Keratinocyte (primary cell): ENCODE measurements at regions not wholly inside any gene's neighbourhood (a gene's known extent, or its start where the extent isn't known, plus 50 kb on each side); places are given as distances from the start of the nearest gene placed in this dataset.

Source experiments
- EZH2 ChIP-seq: IDR thresholded peaks from one replicate; pipeline ENCODE4 v1.6.1; 2012; ENCODE audit warnings: inconsistent platforms, mild to moderate bottlenecking, low read length, moderate library complexity
- TF ChIP-seq, protein P1 (sequence below), 3 experiments: IDR thresholded peaks in 1 of 3; conservative IDR thresholded peaks in 1 of 3; optimal IDR thresholded peaks in 1 of 3; 2 replicates in 2 of 3; 3 replicates in 1 of 3; pipeline versions ENCODE3 to v1.5.1; 2011; ENCODE audit warnings: low read length in 3 of 3, mild to moderate bottlenecking in 3 of 3, moderate library complexity in 2 of 3, control low read depth in 1 of 3, inconsistent platforms in 1 of 3; ENCODE audit not compliant: insufficient read depth in 2 of 3; ENCODE audit errors: extremely low read depth in 1 of 3

DNA sequence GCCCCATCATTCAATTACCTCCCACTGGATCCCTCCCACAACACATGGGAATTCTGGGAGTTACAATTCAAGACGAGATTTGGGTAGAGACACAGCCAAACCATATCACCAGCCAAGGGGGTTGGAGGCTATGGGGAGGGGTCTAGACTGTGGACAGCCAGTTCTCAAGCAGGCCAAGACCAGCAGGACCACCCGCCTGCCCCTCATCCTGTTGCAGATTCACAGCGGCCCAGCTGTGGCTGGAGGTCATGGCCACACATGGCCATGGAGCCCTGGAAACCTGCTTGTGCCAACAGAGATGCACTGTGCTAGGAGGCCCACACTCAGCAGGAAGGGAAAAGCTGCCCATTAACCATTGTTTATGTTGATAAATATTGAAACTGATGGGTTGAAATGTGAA is 240.5 kb downstream of the TTLL2 start:
- TF ChIP-seq, protein P1, sequence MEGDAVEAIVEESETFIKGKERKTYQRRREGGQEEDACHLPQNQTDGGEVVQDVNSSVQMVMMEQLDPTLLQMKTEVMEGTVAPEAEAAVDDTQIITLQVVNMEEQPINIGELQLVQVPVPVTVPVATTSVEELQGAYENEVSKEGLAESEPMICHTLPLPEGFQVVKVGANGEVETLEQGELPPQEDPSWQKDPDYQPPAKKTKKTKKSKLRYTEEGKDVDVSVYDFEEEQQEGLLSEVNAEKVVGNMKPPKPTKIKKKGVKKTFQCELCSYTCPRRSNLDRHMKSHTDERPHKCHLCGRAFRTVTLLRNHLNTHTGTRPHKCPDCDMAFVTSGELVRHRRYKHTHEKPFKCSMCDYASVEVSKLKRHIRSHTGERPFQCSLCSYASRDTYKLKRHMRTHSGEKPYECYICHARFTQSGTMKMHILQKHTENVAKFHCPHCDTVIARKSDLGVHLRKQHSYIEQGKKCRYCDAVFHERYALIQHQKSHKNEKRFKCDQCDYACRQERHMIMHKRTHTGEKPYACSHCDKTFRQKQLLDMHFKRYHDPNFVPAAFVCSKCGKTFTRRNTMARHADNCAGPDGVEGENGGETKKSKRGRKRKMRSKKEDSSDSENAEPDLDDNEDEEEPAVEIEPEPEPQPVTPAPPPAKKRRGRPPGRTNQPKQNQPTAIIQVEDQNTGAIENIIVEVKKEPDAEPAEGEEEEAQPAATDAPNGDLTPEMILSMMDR (optimal IDR thresholded peaks at IDR 0.05 in 1 of 3, IDR thresholded peaks at IDR 0.05 in 1 of 3, conservative IDR thresholded peaks at IDR 0.05 in 1 of 3; ENCODE audit: extremely low read depth in 1 of 3, insufficient read depth in 2 of 3, low read length in 3 of 3) = no peak
- no peak for TF ChIP-seq EZH2
